Peyer's patch (tissue), 4 donors: ENCODE measurements at regions not wholly inside any gene's neighbourhood (a gene's known extent, or its start where the extent isn't known, plus 50 kb on each side); places are given as distances from the start of the nearest gene placed in this dataset.

ENCODE experiments used
- DNase-seq, 3 donors: peaks; one replicate each; pipeline ENCODE4 v3.0.0-alpha.2; 2017 to 2019
- H3K27ac ChIP-seq, 4 donors: fragments of 200-600 bp; sonication (generic); one replicate each; pipeline ENCODE4 v1.5.1; 2016 to 2019
- H3K27me3 ChIP-seq, 2 donors: fragments of 200-600 bp; sonication (generic); one replicate each; pipeline ENCODE4 v1.5.1; 2019
- H3K36me3 ChIP-seq, 3 donors: fragments of 200-600 bp; sonication (generic); one replicate each; pipeline ENCODE4 v1.5.1; 2016 to 2019
- H3K4me1 ChIP-seq, 4 donors: fragments of 200-600 bp; sonication (generic); one replicate each; pipeline ENCODE4 v1.5.1; 2016 to 2019
- H3K4me3 ChIP-seq, 4 donors: fragments of 200-600 bp; sonication (generic); 1 replicate in 3 of 4; 2 replicates in 1 of 4; pipeline ENCODE4 v1.5.1; 2016 to 2019; ENCODE audit warnings: mild to moderate bottlenecking in 1 of 4
- H3K9me3 ChIP-seq, 4 donors: fragments of 200-600 bp; sonication (generic); one replicate each; pipeline ENCODE4 v1.5.1; 2016 to 2019; ENCODE audit warnings: mild to moderate bottlenecking in 1 of 4
- CTCF ChIP-seq, 6 experiments: fragments of 450-650 bp in 4 of 6; fragments of 200-600 bp in 2 of 6; sonication (generic) in 1 of 6; IDR thresholded peaks; one replicate each; pipeline ENCODE4 v1.5.1; 2017 to 2019; ENCODE audit warnings: antibody characterized with exemption in 6 of 6, mild to moderate bottlenecking in 3 of 6, moderate library complexity in 1 of 6
- POLR2A ChIP-seq, 2 donors: fragments of 450-650 bp; IDR thresholded peaks; one replicate each; pipeline ENCODE4 v1.5.1; 2017; ENCODE audit warnings: antibody characterized with exemption in 2 of 2, mild to moderate bottlenecking in 2 of 2, moderate library complexity in 2 of 2

GRCh38 chr5:93829346-93829745 is 87.9 kb upstream of the POU5F2 start:
- TF ChIP-seq CTCF (IDR thresholded peaks at IDR 0.05) (no peak), POLR2A (IDR thresholded peaks at IDR 0.05) (no peak)
- no peak overlapping the region for H3K4me3 ChIP-seq
- H3K4me1 ChIP-seq: no peaks in the 10 kb centered on the region
- H3K36me3 ChIP-seq: no peaks in the 10 kb centered on the region
- no peaks in the 10 kb centered on the region for H3K27me3 ChIP-seq
- no peak for DNase-seq
- H3K9me3 ChIP-seq: no peaks in the 10 kb centered on the region
- H3K27ac ChIP-seq: no peak overlapping the region

- H3K4me1 ChIP-seq: no peaks in the 10 kb centered on the region
- no peak for DNase-seq
- no peak overlapping the region for H3K4me3 ChIP-seq
- no peaks in the 10 kb centered on the region for H3K9me3 ChIP-seq
- TF ChIP-seq CTCF (IDR thresholded peaks at IDR 0.05): no peak
- no peak for TF ChIP-seq POLR2A (IDR thresholded peaks at IDR 0.05)
- H3K27ac ChIP-seq: no peak overlapping the region
- H3K36me3 ChIP-seq: no peaks in the 10 kb centered on the region
- H3K27me3 ChIP-seq: no peaks in the 10 kb centered on the region
Measured at GRCh38 chr5:93821891-93822415, 80.6 kb upstream of the POU5F2 start.

- Histone ChIP-seq H3K4me1 (no peaks in the 10 kb centered on the region), H3K9me3 (no peaks in the 10 kb centered on the region), H3K36me3 (no peaks in the 10 kb centered on the region), H3K27ac (no peak overlapping the region), H3K4me3 (no peak overlapping the region), H3K27me3 (no peaks in the 10 kb centered on the region)
- no peak for DNase-seq
- TF ChIP-seq POLR2A (IDR thresholded peaks at IDR 0.05) (no peak), CTCF (IDR thresholded peaks at IDR 0.05) (no peak)
Measured at GRCh38 chr5:93819668-93820067, 78.3 kb upstream of the POU5F2 start.

- no peaks in the 10 kb centered on the region for H3K9me3 ChIP-seq
- H3K27me3 ChIP-seq: no peaks in the 10 kb centered on the region
- H3K4me3 ChIP-seq: no peak overlapping the region
- H3K4me1 ChIP-seq: no peaks in the 10 kb centered on the region
- DNase-seq: no peak
- H3K27ac ChIP-seq: no peak overlapping the region
- H3K36me3 ChIP-seq: no peaks in the 10 kb centered on the region
- TF ChIP-seq POLR2A (IDR thresholded peaks at IDR 0.05) (no peak), CTCF (IDR thresholded peaks at IDR 0.05) (no peak)
Measured at GRCh38 chr5:93810780-93811179, 69.4 kb upstream of the POU5F2 start.

- Histone ChIP-seq H3K9me3 (no peaks in the 10 kb centered on the region), H3K4me3 (no peak overlapping the region), H3K36me3 (no peaks in the 10 kb centered on the region), H3K27me3 (no peaks in the 10 kb centered on the region), H3K27ac (no peak overlapping the region), H3K4me1 (no peaks in the 10 kb centered on the region)
- DNase-seq: no peak
- TF ChIP-seq CTCF (IDR thresholded peaks at IDR 0.05) (no peak), POLR2A (IDR thresholded peaks at IDR 0.05) (no peak)
Measured at GRCh38 chr5:93809430-93809829, 68.0 kb upstream of the POU5F2 start.

- Histone ChIP-seq H3K4me3 (no peak overlapping the region), H3K27ac (no peak overlapping the region), H3K27me3 (no peaks in the 10 kb centered on the region), H3K36me3 (no peaks in the 10 kb centered on the region), H3K4me1 (no peaks in the 10 kb centered on the region), H3K9me3 (no peaks in the 10 kb centered on the region)
- TF ChIP-seq POLR2A (IDR thresholded peaks at IDR 0.05): no peak
- TF ChIP-seq CTCF (IDR thresholded peaks at IDR 0.05): no peak
- no peak for DNase-seq
Measured at GRCh38 chr5:93807846-93808245, 66.4 kb upstream of the POU5F2 start.
